Lower lobe of right lung (tissue), 2 donors: ENCODE measurements at regions not wholly inside any gene's neighbourhood (a gene's known extent, or its start where the extent isn't known, plus 50 kb on each side); places are given as distances from the start of the nearest gene placed in this dataset.

ENCODE experiments used
- ATAC-seq, 2 donors: fragments of 200-7000 bp; cut with Tn5 transposase; one replicate each; pipeline ENCODE4 v1.9.1; 2020 to 2022; ENCODE audit warnings: mild to moderate bottlenecking in 2 of 2, moderate library complexity in 2 of 2
- DNase-seq: peaks from one replicate; pipeline ENCODE4 v3.0.0-alpha.2; 2020
- H3K27ac ChIP-seq: fragments of 200-600 bp; one replicate; pipeline ENCODE4 v1.8.0; 2022
- H3K27me3 ChIP-seq: fragments of 200-600 bp; one replicate; pipeline ENCODE4 v1.8.0; 2022; ENCODE audit warnings: low read depth
- H3K36me3 ChIP-seq: fragments of 200-600 bp; one replicate; pipeline ENCODE4 v1.8.0; 2022; ENCODE audit warnings: mild to moderate bottlenecking
- H3K4me1 ChIP-seq: fragments of 200-600 bp; one replicate; pipeline ENCODE4 v1.8.0; 2022
- H3K4me3 ChIP-seq: fragments of 200-600 bp; one replicate; pipeline ENCODE4 v1.8.0; 2022; ENCODE audit warnings: mild to moderate bottlenecking
- H3K9me3 ChIP-seq: fragments of 200-600 bp; one replicate; pipeline ENCODE4 v1.8.0; 2022
- intact Hi-C: fragments of 100-400 bp; cut with DNase I; formaldehyde crosslinking; loops from one replicate; pipeline ENCODE4 v1.11.0; 2022
- TF ChIP-seq, protein P1 (sequence below): fragments of 200-600 bp; IDR thresholded peaks from one replicate; pipeline ENCODE4 v1.8.0; 2022; ENCODE audit warnings: antibody characterized with exemption, mild to moderate bottlenecking
- donor health status: DM: no; HTN: yes; CAD: no; lungs with severe emphysema.

DNA sequence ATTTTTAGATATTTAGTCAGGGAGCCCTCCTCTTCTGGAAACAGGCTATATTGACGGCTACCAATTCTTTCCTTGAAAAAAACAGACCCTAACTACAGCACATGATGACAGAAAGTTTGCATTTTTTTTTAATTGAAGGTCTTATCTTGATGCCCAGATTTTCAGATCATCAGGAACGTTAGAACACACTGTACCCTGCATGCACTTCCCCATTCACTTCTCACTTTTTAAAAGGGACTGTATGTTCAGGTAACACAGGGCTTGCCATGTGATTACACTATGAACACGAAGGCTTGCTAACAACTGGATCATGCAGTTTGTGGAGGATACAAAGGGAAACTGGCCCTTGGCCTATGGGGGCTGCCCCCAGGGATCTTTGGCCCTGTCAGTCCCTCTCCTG is 92.6 kb downstream of the RPS29 start:
- no peaks in the 10 kb centered on the region for H3K9me3 ChIP-seq
- no peak overlapping the region for H3K4me3 ChIP-seq
- H3K36me3 ChIP-seq = no peaks in the 10 kb centered on the region
- no peaks in the 10 kb centered on the region for H3K27me3 ChIP-seq
- TF ChIP-seq, protein P1, sequence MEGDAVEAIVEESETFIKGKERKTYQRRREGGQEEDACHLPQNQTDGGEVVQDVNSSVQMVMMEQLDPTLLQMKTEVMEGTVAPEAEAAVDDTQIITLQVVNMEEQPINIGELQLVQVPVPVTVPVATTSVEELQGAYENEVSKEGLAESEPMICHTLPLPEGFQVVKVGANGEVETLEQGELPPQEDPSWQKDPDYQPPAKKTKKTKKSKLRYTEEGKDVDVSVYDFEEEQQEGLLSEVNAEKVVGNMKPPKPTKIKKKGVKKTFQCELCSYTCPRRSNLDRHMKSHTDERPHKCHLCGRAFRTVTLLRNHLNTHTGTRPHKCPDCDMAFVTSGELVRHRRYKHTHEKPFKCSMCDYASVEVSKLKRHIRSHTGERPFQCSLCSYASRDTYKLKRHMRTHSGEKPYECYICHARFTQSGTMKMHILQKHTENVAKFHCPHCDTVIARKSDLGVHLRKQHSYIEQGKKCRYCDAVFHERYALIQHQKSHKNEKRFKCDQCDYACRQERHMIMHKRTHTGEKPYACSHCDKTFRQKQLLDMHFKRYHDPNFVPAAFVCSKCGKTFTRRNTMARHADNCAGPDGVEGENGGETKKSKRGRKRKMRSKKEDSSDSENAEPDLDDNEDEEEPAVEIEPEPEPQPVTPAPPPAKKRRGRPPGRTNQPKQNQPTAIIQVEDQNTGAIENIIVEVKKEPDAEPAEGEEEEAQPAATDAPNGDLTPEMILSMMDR = no peak
- no peak overlapping the region for H3K27ac ChIP-seq
- H3K4me1 ChIP-seq = no peaks in the 10 kb centered on the region
- ATAC-seq (peak in 1 of 2 donors; percentile 27), DNase-seq (no peak)
- intact Hi-C loops = no loop called here

DNA sequence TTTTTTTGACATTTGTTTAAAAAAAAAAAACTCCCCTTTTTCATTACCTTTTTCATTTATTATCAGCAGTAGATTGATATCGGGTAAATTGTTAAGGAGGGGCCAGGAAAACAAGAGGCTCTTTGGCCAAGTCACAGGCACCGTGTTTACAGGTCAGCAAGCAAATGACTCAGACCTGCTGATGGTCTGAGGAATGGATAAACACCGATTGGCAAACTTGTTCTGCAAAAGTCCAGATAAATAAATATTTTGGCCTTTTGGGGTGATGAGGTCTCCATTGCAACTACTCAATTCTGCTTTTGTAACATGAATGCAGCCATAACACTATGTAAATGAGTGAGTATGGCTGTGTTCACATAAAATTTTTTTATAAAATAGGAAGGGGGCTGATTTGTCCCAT is 94.0 kb downstream of the RPS29 start:
- ATAC-seq = no peak
- Histone ChIP-seq H3K27me3 (no peaks in the 10 kb centered on the region), H3K36me3 (no peaks in the 10 kb centered on the region), H3K4me1 (no peaks in the 10 kb centered on the region), H3K9me3 (no peaks in the 10 kb centered on the region), H3K27ac (no peak overlapping the region), H3K4me3 (no peak overlapping the region)
- intact Hi-C loops = no loop called here
- TF ChIP-seq, protein P1 = no peak
- DNase-seq = no peak

DNA sequence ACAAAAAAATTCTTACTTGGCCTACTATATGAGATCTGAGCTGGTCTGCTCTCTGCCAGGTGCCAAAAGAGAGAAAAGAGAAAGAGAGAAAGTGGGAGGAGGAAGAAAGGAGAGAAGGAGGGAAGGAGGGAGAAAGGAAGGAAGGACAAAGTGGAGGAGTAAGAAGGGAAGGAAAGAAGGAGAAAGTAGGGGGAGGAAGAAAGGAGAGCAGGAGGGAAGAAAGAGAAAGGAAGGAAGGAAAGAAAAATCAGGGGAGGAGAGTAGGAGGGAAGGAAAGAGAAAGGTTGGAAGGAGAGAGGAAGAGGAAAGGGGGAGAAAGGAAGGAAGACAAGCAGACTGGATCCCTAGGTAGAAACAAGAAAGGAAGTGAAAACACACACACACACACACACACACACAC is 96.8 kb downstream of the RPS29 start:
- no peaks in the 10 kb centered on the region for H3K4me1 ChIP-seq
- H3K4me3 ChIP-seq = no peak overlapping the region
- ATAC-seq (no peak), DNase-seq (no peak)
- intact Hi-C loops = no loop called here
- no peaks in the 10 kb centered on the region for H3K27me3 ChIP-seq
- no peaks in the 10 kb centered on the region for H3K36me3 ChIP-seq
- H3K27ac ChIP-seq = no peak overlapping the region
- no peaks in the 10 kb centered on the region for H3K9me3 ChIP-seq
- TF ChIP-seq, protein P1 = no peak

DNA sequence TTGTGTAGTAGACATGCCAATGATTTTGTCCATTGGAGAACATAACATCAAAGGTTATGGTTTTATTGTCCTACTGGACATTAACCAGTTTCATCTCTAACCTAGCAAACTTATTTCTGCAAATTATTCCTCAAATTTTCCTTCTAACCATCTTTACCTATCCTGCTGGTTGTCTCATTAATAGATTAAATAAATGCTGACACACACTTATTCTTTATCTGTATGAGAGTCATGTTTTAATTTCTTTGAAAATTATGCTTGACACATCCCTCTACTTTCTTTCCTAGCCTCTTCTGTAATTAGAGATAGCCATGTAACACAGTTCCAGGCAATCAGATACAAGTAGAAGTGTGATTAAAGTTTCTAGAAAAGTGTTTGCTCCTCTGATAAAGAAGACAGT is 98.9 kb downstream of the RPS29 start:
- intact Hi-C loops = no loop called here

DNA sequence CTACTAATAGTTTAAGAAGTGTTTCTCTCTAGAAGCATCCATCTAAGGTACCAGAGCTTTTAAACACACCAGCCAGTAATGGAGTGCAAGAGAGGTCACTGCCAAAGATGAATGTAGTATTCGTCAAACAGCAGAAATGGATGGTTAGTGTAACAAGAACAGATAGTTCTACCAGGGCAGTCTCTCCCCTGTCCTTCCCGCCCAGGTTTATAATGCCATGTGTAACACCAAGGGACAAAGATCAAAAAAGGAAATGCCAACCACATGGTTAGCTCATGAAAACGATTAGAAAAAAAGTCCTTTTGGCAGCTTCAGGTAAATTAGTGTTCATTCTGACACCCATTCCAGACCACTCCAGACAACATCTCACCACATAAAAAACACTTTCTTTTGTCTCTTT is 100.9 kb downstream of the RPS29 start:
- H3K36me3 ChIP-seq = no peaks in the 10 kb centered on the region
- no peak overlapping the region for H3K27ac ChIP-seq
- no peaks in the 10 kb centered on the region for H3K27me3 ChIP-seq
- peaks cover 3% of the 10 kb centered on the region for H3K9me3 ChIP-seq
- H3K4me1 ChIP-seq = no peaks in the 10 kb centered on the region
- no peak for DNase-seq
- TF ChIP-seq, protein P1 = no peak
- no peak for ATAC-seq
- intact Hi-C loops = no loop called here
- H3K4me3 ChIP-seq = no peak overlapping the region

More for the DNA sequence above, 98.9 kb downstream of the RPS29 start:
- DNase-seq (no peak), ATAC-seq (no peak)
- TF ChIP-seq, protein P1 = no peak
- Histone ChIP-seq H3K9me3 (no peaks in the 10 kb centered on the region), H3K27me3 (no peaks in the 10 kb centered on the region), H3K4me3 (no peak overlapping the region), H3K27ac (no peak overlapping the region), H3K36me3 (no peaks in the 10 kb centered on the region), H3K4me1 (no peaks in the 10 kb centered on the region)

DNA sequence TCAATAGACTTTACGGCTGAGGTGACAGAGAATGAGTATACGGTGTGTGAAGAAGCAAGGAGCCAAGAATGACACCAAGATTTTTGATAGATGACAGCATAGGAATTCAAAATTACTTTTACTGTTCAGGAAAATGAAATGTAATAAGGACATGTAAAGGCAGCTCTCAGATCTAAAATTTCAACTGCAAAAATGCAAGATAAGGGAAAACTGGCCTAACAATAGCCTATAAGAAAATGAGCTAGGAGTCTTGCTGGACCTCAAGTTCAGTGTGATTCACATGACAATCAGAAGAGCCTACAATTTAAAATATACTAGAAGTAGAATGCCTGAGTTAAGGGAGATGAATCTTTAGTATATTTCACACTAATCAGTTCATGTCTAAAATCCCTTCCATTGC is 102.0 kb downstream of the RPS29 start:
- no peak for ATAC-seq
- intact Hi-C loops = no loop called here

More for the DNA sequence above, 102.0 kb downstream of the RPS29 start:
- no peak overlapping the region for H3K4me3 ChIP-seq
- no peaks in the 10 kb centered on the region for H3K4me1 ChIP-seq
- TF ChIP-seq, protein P1 = no peak
- peaks cover 3% of the 10 kb centered on the region for H3K9me3 ChIP-seq
- H3K27ac ChIP-seq = no peak overlapping the region
- DNase-seq = no peak
- no peaks in the 10 kb centered on the region for H3K36me3 ChIP-seq
- H3K27me3 ChIP-seq = no peaks in the 10 kb centered on the region
